Upper lobe of right lung (tissue), 1 donor: ENCODE measurements at regions not wholly inside any gene's neighbourhood (a gene's known extent, or its start where the extent isn't known, plus 50 kb on each side); places are given as distances from the start of the nearest gene placed in this dataset.
"Not testable (repeated sequence)": the region's sequence is repeated elsewhere in the genome, so short reads cannot be mapped to it uniquely, and the experiment has no call there.

Source experiments
- ATAC-seq: fragments of 200-7000 bp; cut with Tn5 transposase; one replicate; pipeline ENCODE4 v1.9.1; 2020; ENCODE audit warnings: mild to moderate bottlenecking, moderate library complexity
- DNase-seq: peaks from one replicate; pipeline ENCODE4 v3.0.0-alpha.2; 2020
- H3K27ac ChIP-seq: fragments of 200-600 bp; one replicate; pipeline ENCODE4 v1.8.0; 2022
- H3K27me3 ChIP-seq: fragments of 200-600 bp; one replicate; pipeline ENCODE4 v1.8.0; 2022; ENCODE audit warnings: mild to moderate bottlenecking
- H3K36me3 ChIP-seq: fragments of 200-600 bp; one replicate; pipeline ENCODE4 v1.8.0; 2022
- H3K4me1 ChIP-seq: fragments of 200-600 bp; one replicate; pipeline ENCODE4 v1.8.0; 2022
- H3K4me3 ChIP-seq: fragments of 200-600 bp; one replicate; pipeline ENCODE4 v1.8.0; 2022; ENCODE audit warnings: mild to moderate bottlenecking
- H3K9me3 ChIP-seq: fragments of 200-600 bp; one replicate; pipeline ENCODE4 v1.8.0; 2022
- CTCF ChIP-seq: fragments of 200-600 bp; IDR thresholded peaks from one replicate; pipeline ENCODE4 v1.8.0; 2022; ENCODE audit warnings: antibody characterized with exemption
- intact Hi-C: fragments of 100-400 bp; cut with DNase I; formaldehyde crosslinking; loops from one replicate; pipeline ENCODE4 v1.11.0; 2022
- donor health status: DM: no; HTN: yes; CAD: no; lungs with severe emphysema.

- Histone ChIP-seq H3K9me3 (no peaks in the 10 kb centered on the region), H3K4me1 (no peaks in the 10 kb centered on the region), H3K36me3 (no peaks in the 10 kb centered on the region), H3K4me3 (no peak overlapping the region), H3K27me3 (no peaks in the 10 kb centered on the region), H3K27ac (no peak overlapping the region)
- TF ChIP-seq CTCF: no peak
- intact Hi-C loops: no loop called here
- DNase-seq (no peak), ATAC-seq (no peak)
These were observed 298.2 kb downstream of the CCSER2 start for GRCh38 chr10:84626397-84627087.

GRCh38 chr10:84632866-84633265, 304.5 kb downstream of the CCSER2 start:
- TF ChIP-seq CTCF: no peak
- Histone ChIP-seq H3K9me3 (no peaks in the 10 kb centered on the region), H3K4me3 (no peak overlapping the region), H3K4me1 (no peaks in the 10 kb centered on the region), H3K36me3 (no peaks in the 10 kb centered on the region), H3K27me3 (no peaks in the 10 kb centered on the region), H3K27ac (no peak overlapping the region)
- no peak for DNase-seq
- ATAC-seq: no peak
- intact Hi-C loops: no loop called here

- ATAC-seq (no peak), DNase-seq (no peak)
- no peaks in the 10 kb centered on the region for H3K9me3 ChIP-seq
- no peak overlapping the region for H3K4me3 ChIP-seq
- no peak for TF ChIP-seq CTCF
- no peak overlapping the region for H3K27ac ChIP-seq
- no peaks in the 10 kb centered on the region for H3K36me3 ChIP-seq
- H3K27me3 ChIP-seq: no peaks in the 10 kb centered on the region
- intact Hi-C loops: no loop called here
- H3K4me1 ChIP-seq: no peaks in the 10 kb centered on the region
These were observed 306.2 kb downstream of the CCSER2 start for GRCh38 chr10:84634636-84635035.

- H3K27me3 ChIP-seq, intact Hi-C loops, ATAC-seq, H3K4me1 ChIP-seq, H3K4me3 ChIP-seq, H3K9me3 ChIP-seq, DNase-seq, H3K27ac ChIP-seq, H3K36me3 ChIP-seq: not testable (repeated sequence)
These were observed 322.2 kb downstream of the CCSER2 start for GRCh38 chr10:84650628-84651027.

- no peak for TF ChIP-seq CTCF
- Histone ChIP-seq H3K9me3 (no peaks in the 10 kb centered on the region), H3K4me3 (no peak overlapping the region), H3K27ac (no peak overlapping the region), H3K4me1 (no peaks in the 10 kb centered on the region), H3K36me3 (no peaks in the 10 kb centered on the region), H3K27me3 (no peaks in the 10 kb centered on the region)
- intact Hi-C loops: no loop called here
- ATAC-seq (no peak), DNase-seq (no peak)
These were observed 326.3 kb downstream of the CCSER2 start for GRCh38 chr10:84654671-84655070.

GRCh38 chr10:84659027-84659426, 330.6 kb downstream of the CCSER2 start:
- TF ChIP-seq CTCF: no peak
- intact Hi-C loops: no loop called here
- H3K4me3 ChIP-seq: no peak overlapping the region
- H3K36me3 ChIP-seq: no peaks in the 10 kb centered on the region
- ATAC-seq (peak; percentile 61), DNase-seq (no peak)
- H3K27ac ChIP-seq: no peak overlapping the region
- no peaks in the 10 kb centered on the region for H3K27me3 ChIP-seq
- no peaks in the 10 kb centered on the region for H3K9me3 ChIP-seq
- no peaks in the 10 kb centered on the region for H3K4me1 ChIP-seq
